HuH-7 (cell line): ENCODE measurements at regions not wholly inside any gene's neighbourhood (a gene's known extent, or its start where the extent isn't known, plus 50 kb on each side); places are given as distances from the start of the nearest gene placed in this dataset.
"Not testable (repeated sequence)": the region's sequence is repeated elsewhere in the genome, so short reads cannot be mapped to it uniquely, and the experiment has no call there.

Experiments used
- DNase-seq: peaks from one replicate; pipeline ENCODE4 v3.0.0; 2011; ENCODE audit warnings: low spot score

DNA sequence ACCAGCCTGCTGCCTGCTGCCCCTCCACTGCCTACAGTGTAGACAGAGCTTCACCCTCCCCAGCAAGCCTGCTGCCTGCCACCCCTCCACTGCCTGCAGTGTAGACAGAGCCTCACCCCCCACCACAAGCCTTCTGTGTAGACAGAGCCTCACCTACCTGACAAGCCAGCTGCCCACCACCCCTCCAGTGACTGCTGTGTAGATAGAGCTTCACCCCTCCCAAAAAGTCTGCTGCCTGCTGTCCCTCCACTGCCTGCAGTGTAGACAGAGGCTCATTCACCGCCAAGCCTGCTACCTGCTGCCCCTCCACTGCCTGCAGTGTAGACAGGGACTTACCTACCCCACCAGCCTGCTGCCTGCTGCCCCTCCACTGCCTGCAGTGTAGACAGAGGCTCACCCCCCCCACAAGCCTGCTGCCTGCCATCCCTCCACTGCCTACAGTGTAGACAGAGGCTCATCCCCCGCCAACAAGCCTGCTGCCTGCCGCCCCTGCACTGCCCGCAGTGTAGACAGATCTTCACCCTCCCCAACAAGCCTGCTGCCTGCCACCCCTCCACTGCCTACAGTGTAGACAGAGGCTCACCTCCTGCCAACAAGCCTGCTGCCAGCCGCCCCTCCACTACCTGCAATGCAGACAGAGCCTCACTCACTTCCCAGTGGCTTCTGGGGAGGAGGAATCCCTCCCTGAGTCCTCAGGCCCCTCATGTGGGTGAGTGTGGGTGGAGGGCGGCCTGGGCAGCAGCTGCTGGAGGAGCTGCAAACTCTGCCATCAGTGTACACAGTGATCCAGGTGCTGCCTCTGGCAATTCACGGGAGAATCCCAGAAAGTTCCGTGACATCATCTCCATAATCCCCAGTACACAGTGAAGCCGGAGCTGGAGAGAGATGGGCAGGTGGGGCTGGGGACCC, 140.9 kb downstream of the DLL1 start:
- DNase-seq = no peak

DNA sequence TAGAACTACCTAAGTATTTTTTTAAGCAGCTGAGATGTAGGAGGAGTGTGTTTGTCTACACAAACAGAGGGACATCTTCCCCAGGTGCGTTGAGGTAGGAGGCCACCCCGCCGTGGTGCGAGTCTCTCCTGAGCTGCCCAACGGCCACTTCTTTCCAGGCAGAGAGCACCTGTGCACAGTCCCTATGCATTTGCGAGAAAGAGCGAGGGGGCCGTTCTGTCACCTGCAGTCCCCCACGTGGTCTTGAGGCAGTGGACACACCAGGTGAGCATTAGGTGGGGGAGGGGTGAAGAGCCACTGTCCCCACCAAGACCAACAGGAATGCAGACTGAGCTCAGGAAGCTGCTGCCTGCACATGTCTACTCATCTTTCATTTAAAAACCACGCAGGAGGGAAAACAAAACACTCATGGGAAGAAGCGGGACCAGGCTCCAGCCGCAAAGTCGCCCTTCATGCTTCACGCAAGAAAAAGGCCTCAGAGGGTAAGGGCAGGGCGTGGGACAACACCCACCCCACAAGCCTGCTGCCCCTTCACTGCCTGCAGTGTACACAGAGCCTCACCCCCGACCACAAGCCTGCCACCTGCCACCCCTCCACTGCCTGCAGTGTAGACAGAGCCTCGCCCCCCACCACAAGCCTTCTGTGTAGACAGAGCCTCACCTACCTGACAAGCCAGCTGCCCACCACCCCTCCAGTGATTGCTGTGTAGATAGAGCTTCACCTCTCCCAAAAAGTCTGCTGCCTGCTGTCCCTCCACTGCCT, 142.0 kb downstream of the DLL1 start:
- no peak for DNase-seq

DNA sequence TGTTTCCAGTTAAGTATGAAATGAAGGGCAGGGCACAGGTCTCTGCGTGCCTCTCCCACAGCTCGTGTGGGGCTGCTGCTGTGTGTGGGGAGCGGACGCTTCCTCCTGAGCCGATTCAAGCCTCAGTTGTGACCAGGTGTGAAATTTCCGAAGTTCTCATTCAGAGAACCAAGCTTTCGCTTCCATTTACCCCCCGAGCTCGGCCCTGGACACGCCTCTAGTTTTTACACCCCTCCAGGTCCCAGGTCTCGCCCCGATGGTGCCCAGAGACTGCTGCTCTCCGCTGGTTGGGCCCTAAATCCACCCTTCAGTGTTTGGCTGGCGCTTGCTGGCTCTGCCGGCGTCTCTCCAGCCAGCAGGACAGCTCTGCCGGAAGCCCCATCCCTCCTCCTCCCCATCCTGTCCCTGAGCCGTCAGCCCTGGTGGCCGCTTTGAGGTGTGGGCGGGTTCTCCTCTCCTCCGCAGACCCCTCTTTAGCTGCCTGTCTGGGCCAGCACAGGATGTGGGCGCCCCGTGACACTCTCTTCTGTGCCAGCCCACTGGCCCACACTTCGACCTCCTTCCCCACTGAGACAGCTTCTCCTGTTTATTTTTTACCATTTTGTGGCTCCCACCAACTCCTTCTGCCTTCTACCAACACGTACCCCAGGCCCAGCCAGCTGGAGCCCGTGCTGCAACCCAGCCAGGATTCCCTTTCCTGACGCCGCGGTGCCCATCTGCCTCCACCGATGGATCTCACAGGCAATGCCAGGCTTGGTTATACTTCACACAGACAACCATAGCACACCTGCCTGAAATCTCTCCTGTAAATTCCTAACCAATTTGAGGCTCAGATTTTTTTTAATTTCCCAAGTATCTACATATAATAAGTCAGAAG, 142.8 kb downstream of the DLL1 start:
- no peak for DNase-seq

DNA sequence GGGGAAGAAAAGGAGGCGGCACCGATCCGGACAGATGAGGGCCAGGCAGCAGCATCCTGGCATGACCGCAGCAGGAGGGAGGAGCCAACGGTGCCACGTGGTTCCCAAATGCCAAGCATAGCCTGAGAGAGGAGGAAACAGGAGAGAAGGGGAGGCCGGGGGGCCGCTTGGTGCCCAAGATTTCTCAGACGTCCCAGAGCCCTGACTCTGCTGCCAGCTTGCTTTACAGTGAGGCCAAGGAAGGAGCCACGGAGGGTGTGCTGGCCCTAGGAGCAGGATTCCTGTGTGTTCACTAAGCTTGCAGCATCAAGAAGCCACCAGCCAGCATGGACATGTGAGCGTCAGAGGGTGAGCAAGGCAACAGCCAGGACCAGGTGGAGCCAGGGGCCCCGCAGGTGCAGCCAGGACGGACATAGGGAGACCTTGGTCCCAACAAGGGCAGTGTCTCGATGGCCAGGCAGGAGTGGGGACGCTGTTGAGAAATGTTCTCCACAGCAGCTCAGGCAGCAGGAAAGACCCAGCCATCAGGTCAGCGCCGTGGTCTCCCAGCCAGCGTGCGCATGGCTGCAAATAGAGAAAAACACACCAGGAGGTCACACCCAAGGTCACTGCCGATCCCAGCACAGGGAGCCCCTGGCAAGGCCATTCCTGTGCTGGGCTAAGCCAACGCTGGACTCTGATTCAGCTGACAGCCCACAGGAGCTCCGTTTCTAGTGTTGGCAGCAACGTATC, 143.7 kb downstream of the DLL1 start:
- no peak for DNase-seq

DNA sequence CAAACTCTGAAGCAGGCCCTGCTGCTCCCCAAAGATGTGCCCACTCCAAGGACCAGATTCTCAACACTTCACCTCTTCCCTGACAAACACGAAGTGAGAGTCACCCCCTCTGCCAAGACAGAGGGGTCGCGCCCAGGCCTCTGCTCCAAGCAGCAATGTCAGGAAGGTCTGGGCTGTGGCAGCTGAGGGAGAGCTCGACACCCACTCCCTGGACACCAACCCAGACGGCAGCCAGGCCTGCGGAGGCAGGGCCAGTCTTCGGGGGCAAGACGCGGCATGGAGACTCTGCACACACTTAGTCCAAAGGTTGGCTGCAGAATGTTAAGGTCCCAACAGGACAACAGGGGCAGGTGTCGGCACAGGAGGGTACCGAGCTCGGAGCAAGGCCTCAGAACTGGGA, 144.2 kb downstream of the DLL1 start:
- DNase-seq = no peak

DNA sequence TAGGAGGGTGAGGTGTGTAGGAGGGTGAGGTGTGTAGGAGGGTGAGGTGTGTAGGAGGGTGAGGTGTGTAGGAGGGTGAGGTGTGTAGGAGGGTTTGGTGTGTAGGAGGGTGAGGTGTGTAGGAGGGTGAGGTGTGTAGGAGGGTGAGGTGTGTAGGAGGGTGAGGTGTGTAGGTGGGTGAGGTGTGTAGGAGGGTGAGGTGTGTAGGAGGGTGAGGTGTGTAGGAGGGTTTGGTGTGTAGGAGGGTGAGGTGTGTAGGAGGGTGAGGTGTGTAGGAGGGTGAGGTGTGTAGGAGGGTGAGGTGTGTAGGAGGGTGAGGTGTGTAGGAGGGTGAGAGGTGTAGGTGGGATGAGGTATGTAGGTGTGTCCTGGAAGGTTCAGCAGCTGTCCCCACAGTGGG, 144.7 kb downstream of the DLL1 start:
- DNase-seq = not testable (repeated sequence)

DNA sequence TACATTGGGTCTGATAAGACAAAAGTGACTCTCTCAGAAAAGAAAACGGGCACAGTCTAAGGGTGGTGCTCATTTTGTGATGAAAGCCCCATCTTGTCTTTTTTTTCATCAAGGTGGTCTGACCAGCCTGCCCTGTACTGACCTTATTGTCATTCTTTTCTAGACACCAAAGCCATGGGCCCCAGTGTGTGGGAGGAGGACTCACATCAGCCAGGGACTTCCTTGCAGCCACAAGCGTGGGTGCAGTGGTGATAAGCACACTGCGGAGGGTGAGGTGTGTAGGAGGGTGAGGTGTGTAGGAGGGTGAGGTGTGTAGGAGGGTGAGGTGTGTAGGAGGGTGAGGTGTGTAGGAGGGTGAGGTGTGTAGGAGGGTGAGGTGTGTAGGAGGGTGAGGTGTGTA, 145.2 kb downstream of the DLL1 start:
- not testable (repeated sequence) for DNase-seq

DNA sequence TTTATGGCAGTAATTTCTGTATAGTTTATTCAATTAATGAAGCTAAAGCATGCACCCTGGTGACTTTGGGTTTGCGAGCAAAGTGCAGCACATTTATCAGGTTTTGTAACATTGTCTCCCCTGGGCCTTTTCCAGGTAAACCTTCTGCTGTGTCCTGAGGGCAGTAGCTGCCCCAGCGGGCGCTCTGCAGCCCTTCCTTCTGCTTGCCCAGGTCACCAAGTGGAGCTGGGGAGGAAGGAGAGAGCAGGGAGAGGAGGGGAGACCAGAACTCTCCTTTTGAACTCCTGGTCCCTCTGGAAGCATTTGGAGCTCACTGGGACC, 145.6 kb downstream of the DLL1 start:
- DNase-seq = no peak

DNA sequence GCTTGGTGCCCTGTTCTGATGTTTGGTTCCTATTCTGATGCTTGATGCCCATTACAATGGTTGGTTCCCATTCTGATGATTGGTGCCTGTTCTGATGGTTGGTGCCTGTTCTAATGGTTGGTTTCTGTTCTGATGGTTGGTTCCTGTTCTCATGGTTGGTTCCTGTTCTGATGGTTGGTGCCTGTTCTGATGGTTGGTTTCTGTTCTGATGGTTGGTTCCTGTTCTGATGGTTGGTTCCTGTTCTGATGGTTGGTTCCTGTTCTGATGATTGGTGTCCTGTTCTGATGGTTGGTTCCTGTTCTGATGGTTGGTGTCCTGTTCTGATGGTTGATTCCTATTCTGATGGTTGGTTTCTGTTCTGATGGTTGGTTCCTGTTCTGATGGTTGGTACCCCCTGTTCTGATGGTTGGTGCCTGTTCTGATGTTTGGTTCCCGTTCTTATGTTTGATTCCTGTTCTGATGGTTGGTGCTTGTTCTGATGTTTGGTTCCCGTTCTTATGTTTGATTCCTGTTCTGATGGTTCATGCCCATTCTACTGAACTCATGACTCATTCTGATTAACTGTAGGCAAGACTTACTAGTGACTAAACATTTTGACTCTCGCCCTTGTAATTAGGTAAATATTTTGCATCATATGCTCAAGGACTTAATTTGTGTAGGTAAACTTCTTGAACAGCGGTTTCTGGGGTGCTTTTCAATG, 146.2 kb downstream of the DLL1 start:
- DNase-seq = no peak

DNA sequence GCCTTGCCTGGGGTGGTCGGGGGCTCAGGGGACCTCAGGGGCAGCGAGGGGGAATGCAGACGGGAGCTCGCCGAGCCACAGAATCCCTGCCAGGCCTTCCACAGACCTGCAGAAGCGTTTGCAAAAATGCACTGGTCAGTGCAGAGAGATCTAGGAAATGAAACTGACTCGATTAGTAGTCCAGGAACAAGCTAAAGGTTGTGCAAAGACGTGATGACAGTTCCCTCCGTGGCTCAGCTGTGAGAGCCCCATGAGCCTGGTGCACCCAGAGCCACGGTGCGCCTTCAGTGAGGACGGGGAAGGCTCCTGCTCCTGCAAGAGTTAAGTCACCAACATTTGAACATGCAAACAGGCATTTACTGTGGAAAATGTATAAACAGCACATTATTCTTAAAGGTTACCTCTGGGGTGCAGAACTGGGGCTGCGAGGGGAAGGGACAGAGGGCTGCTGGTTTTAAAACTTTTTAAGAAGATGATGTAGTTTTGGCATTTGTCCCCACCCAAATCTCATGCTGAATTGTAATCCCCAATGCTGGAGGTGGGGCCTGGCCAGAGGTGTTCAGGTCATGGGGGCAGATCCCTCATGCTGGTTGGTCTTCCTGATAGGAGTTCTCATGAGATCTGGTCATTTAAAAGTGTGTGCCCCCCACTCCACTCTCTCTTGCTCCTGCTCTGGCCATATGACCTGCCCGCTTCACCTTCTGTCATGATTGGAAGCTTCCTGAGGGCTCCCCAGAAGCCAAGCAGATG, 147.3 kb downstream of the DLL1 start:
- no peak for DNase-seq

DNA sequence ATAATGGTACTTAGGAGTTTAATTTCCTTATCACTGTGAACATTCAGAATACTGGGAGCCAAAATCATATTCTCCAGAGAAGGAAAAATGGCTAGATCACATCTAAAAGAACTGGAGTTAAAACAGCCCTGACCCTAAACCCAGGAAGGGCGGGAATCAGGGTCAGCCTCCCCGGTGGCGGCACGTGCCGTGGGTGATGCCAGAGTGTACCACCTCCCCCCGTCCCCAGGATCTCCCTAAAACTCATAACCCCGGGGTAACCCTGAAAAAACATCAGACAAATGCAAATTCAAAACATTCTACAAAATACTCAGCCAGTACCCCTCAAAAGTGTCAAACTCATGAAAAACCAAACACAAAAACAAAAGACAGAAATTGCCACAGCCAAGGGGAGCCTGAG, 148.3 kb downstream of the DLL1 start:
- DNase-seq = no peak

DNA sequence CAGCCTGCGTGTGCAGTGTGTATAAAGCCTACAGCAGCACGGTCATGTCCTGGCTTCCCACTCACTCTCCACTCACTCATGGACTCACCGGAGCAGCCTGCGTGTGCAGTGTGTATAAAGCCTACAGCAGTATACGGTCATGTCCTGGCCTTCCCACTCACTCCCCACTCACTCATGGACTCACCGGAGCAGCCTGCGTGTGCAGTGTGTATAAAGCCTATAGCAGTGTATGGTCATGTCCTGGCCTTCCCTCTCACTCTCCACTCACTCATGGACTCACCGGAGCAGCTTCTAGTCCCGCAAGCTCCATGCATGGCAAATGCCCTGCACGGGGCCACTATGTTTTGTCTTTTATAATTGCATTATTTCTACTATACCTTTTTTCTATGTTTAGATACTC, 149.8 kb downstream of the DLL1 start:
- DNase-seq = not testable (repeated sequence)

DNA sequence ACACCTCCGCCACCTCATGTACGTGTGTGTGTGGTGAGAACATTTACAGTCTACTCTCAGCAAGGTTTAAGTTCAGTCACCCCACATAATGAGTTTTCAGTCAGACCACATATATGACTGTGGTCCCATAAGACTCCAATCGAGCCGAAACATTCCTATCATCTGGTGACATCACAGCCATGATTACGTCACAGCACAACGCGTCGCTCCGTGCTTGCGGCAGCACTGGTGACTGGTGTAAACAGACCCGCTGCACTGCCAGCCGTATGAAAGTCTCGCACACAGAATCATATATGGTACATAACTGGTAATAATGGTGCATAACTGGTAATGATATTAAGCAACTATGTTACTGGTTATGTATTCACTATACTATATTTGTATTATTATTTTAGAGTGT, 150.7 kb downstream of the DLL1 start:
- DNase-seq = no peak

DNA sequence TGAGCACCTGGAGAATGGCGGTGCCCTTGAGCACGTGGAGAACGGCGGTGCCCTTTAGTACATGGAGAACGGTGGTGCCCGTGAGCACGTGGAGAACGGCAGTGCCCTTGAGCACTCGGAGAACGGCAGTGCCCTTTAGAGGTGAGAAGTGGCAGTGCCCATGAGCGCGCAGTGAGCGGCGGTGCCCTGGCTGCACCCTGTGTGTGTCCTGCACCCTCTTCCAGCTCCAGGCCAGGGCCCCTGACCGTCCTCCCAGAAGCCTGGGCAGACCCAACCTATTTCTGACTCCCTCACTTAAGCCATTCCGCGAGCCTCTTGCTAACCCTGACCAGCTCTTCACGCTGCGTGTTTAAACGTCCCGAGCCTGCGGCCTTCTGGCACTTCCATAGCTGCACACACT, 151.3 kb downstream of the DLL1 start:
- DNase-seq = no peak

DNA sequence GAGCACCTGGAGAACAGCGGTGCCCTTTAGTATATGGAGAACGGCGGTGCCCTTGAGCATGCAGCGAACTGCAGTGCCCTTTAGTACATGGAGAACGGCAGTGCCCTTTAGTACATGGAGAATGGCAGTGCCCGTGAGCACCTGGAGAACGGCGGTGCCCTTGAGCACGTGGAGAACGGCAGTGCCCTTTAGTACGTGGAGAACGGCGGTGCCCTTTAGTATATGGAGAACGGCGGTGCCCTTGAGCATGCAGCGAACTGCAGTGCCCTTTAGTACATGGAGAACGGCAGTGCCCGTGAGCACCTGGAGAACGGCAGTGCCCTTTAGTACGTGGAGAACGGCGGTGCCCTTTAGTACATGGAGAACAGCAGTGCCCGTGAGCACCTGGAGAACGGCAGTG, 151.8 kb downstream of the DLL1 start:
- not testable (repeated sequence) for DNase-seq

DNA sequence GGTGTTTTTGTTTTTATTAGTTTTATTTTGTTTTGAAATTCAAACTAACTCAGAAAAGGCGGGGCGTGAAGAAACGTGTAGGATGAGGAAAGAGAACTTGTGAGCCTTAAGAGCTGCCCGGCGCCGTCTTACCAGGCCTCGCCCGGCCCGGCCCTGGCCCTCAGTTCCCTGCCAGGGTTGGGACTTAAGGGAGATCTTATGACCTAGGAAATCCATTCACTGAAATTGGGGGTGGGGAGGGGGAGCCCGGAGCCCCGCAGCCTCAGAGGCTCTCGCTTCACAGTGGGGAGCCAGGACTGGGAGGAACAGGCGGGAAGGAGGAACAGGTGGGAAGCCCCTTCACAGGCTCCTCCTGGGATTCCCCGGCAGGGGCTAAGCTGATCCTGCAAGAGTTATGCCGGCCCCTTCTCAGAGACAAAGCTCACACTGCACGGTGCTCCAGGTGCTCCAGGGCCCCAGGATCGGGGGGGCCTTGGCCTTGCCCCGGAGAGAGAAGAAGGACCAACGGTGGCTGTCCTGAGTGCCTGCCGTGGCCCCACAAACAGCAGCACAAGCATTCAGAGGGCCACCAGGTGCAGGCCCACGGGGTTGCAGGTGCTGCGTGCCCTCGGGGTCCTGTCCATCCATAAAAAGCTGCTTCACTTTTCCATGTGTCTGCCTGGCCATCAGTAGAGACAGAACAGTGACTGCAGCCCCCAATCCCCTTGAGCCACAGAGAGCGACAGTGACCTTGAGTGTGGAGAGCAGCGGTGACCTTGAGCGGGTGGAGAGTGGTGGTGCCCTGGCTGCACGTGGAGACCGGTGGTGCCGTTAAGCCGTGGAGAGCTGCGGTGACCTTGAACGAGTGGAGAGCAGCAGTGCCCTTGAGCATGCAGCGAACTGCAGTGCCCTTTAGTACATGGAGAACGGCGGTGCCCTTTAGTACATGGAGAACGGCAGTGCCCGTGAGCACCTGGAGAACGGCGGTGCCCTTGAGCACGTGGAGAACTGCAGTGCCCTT, 152.7 kb downstream of the DLL1 start:
- no peak for DNase-seq

DNA sequence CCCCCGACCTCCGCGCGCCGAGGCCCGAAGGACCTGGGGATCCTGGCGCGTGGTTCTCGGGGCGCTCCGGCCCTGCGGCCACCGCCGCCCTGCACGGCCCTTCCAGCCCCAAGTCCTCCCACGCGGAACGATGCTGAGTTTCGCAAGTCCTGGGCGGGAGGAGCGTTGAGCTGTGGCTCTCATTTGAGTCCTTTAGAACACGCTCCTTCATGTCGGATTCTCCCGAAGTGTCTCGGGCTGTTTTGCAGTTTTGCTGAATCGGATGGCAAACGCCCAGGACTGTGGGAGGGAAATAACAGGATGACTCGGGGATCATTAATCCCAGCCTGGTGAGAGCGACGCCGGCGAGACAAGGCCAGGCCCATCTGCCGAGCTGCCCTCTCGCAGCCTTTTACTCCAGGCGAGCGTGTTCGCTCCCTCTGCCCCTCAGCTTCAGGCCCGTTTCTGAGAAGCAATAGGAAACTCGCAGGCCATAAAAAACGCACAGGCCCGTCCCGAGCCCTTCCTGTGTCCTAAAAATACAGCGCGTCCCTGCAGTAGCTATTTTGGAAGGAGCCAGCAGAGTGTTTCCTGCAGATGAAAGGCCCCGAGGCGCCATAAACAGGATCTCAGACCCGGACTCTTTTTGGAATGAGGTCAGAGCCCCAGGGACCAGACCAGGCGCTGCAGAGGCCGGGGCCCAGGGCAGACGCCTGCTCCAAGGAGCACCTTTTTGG, 153.5 kb downstream of the DLL1 start:
- DNase-seq = no peak

DNA sequence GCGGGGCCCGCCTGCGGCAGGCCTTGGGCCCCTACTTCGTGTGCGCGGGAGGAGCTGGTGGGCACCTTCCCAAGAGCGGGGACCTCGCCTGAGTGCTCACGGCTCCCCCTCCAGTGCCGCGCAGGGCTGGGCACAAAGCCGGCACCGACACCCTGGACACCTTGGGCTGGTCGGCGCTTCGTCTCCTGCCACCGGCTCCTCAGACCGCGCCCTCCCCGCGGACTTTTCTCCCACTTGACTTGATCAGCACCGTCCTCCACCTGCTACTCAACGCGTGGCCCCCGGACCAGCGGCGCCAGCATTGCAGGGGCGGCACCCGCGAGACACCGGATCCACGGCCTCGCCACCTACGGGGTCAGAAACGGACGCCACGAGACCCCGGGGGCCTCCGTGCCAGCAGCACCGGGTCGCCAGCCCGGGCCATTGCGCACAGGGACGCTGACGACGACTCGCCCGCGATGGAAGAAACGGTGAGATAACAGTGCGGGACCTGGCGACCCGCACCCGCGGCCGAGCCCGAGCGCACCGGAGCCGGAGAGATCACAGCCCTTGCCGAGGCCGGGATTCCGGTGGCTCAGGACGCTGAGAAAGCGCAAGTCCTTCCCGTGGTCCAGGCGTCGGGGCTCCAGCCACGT, 154.2 kb downstream of the DLL1 start:
- DNase-seq = no peak
